Body of pancreas (tissue), 4 donors: ENCODE measurements at regions not wholly inside any gene's neighbourhood (a gene's known extent, or its start where the extent isn't known, plus 50 kb on each side); places are given as distances from the start of the nearest gene placed in this dataset.

Source experiments
- CTCF ChIP-seq, 7 experiments: fragments of 450-650 bp in 4 of 7; fragments of 200-600 bp in 3 of 7; sonication (generic) in 3 of 7; IDR thresholded peaks; one replicate each; pipeline ENCODE4 v1.5.1; 2016 to 2019; ENCODE audit warnings: antibody characterized with exemption in 7 of 7
- POLR2A ChIP-seq, 3 donors: fragments of 450-650 bp; IDR thresholded peaks; one replicate each; pipeline ENCODE4 v1.6.1; 2016; ENCODE audit warnings: antibody characterized with exemption in 3 of 3, mild to moderate bottlenecking in 2 of 3

DNA sequence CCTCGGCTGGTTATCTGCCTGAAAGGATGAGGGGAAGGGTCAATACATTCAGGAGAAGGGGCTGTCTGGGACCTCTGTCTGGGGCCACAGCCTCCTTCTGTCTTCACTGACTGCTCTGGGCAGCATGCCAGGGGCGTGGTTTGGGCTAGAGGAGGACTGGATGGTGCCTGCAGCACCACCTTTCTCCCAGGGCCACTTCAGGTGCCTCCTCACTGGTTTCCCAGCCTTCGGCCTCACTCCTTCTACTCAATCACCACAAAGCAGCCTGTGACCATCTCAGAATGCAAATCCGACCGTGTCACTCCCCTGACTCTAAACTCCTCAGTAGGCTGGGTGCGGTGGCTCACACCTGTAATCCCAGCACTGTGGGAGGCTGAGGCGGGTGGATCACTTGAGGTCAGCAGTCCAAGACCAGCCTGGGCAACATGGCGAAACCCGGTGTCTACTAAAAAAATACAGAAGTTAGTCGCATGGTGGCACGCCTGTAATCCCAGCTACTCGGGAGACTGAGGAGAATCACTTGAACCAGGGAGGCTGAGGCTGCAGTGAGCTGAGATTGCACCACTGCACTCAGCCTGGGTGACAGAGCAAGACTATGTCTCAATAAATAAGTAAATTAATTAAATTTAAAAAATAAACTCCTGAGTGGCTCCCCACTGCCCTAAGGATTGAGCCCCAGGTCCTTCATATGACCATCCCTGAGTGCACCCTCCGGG, 50.1 kb upstream of the ECE1 start:
- TF ChIP-seq CTCF (IDR thresholded peaks at IDR 0.05), result no peak
- no peak for TF ChIP-seq POLR2A (IDR thresholded peaks at IDR 0.05)
